GM23338 (cell line): ENCODE measurements at regions not wholly inside any gene's neighbourhood (a gene's known extent, or its start where the extent isn't known, plus 50 kb on each side); places are given as distances from the start of the nearest gene placed in this dataset.

Experiments used
- ATAC-seq: fragments of 200-7000 bp; cut with Tn5 transposase; 3 replicates; pipeline ENCODE4 v1.9.1; 2020
- DNase-seq: peaks from one replicate; pipeline ENCODE4 v3.0.0-alpha.2; 2015; ENCODE audit warnings: low spot score
- H2AFZ ChIP-seq: fragments of 200-600 bp; sonication (generic); 2 replicates; pipeline ENCODE4 v1.8.0; 2016; ENCODE audit warnings: antibody characterized with exemption, mild to moderate bottlenecking, moderate library complexity
- H3F3A ChIP-seq: fragments of 200-600 bp; sonication (generic); replicated peaks from 2 replicates; pipeline ENCODE4 v1.8.0; 2017; ENCODE audit warnings: antibody characterized with exemption, mixed run types, low read depth
- H3K27ac ChIP-seq: fragments of 200-600 bp; sonication (generic); 2 replicates; pipeline ENCODE4 v1.6.1; 2016; ENCODE audit warnings: low read depth
- H3K27me3 ChIP-seq: fragments of 200-600 bp; sonication (generic); 2 replicates; pipeline ENCODE4 v1.8.0; 2016; ENCODE audit warnings: mild to moderate bottlenecking, mixed run types, moderate library complexity; ENCODE audit not compliant: insufficient read depth
- H3K36me3 ChIP-seq: fragments of 200-600 bp; sonication (generic); 2 replicates; pipeline ENCODE4 v1.8.0; 2016; ENCODE audit warnings: mild to moderate bottlenecking; ENCODE audit not compliant: insufficient read depth
- H3K4me1 ChIP-seq: fragments of 200-600 bp; sonication (generic); 2 replicates; pipeline ENCODE4 v1.8.0; 2016; ENCODE audit warnings: mild to moderate bottlenecking, moderate library complexity; ENCODE audit not compliant: insufficient read depth
- H3K4me2 ChIP-seq: fragments of 200-600 bp; sonication (generic); 2 replicates; pipeline ENCODE4 v1.7.1; 2017; ENCODE audit warnings: mixed run types
- H3K4me3 ChIP-seq: fragments of 200-600 bp; sonication (generic); 2 replicates; pipeline ENCODE4 v1.6.1; 2016; ENCODE audit warnings: mixed run types
- H3K79me2 ChIP-seq: fragments of 200-600 bp; sonication (generic); replicated peaks from 2 replicates; pipeline ENCODE4 v1.8.0; 2017; ENCODE audit warnings: mild to moderate bottlenecking; ENCODE audit not compliant: insufficient read depth
- H3K9me2 ChIP-seq: fragments of 200-600 bp; sonication (generic); 2 replicates; pipeline ENCODE4 v1.8.0; 2017; ENCODE audit not compliant: insufficient read depth
- H4K20me1 ChIP-seq: fragments of 200-600 bp; sonication (generic); replicated peaks from 2 replicates; pipeline ENCODE4 v1.8.0; 2017; ENCODE audit warnings: mild to moderate bottlenecking; ENCODE audit not compliant: insufficient read depth
- H3K27ac Mint-ChIP-seq: 2 replicates; pipeline ENCODE4 v1.8.0; 2020; ENCODE audit warnings: inconsistent platforms, mild to moderate bottlenecking, moderate library complexity, mixed read lengths
- H3K27me3 Mint-ChIP-seq: 3 replicates; pipeline ENCODE4 v1.8.0; 2022; ENCODE audit warnings: low read depth, mild to moderate bottlenecking, moderate library complexity, mixed read lengths, inconsistent platforms; ENCODE audit not compliant: insufficient read depth, poor library complexity
- H3K36me3 Mint-ChIP-seq: 3 replicates; pipeline ENCODE4 v1.8.0; 2021; ENCODE audit warnings: low read depth, mild to moderate bottlenecking, inconsistent platforms, moderate library complexity, mixed read lengths
- H3K4me1 Mint-ChIP-seq: 3 replicates; pipeline ENCODE4 v1.8.0; 2020; ENCODE audit warnings: mild to moderate bottlenecking, inconsistent platforms, mixed read lengths
- H3K4me3 Mint-ChIP-seq: 3 replicates; pipeline ENCODE4 v1.8.0; 2021; ENCODE audit warnings: moderate library complexity, mild to moderate bottlenecking, inconsistent platforms, mixed read lengths
- H3K9me3 Mint-ChIP-seq: 3 replicates; pipeline ENCODE4 v1.8.0; 2020; ENCODE audit warnings: moderate library complexity, mild to moderate bottlenecking, inconsistent platforms, mixed read lengths
- CREB1 ChIP-seq: fragments of 250-450 bp; sonication (Bioruptor Pico); IDR thresholded peaks from 2 replicates; pipeline ENCODE4 v1.5.0; 2020; ENCODE audit warnings: low read depth, mild to moderate bottlenecking, moderate library complexity
- ETS1 ChIP-seq: IDR thresholded peaks from 2 replicates; pipeline ENCODE4 v1.6.1; 2016; ENCODE audit warnings: antibody characterized with exemption
- EZH2phosphoT487 ChIP-seq: fragments of 200-600 bp; sonication (generic); IDR thresholded peaks from one replicate; pipeline ENCODE4 v1.8.1; 2018; ENCODE audit warnings: antibody characterized with exemption; ENCODE audit not compliant: unreplicated experiment
- POLR2AphosphoS5 ChIP-seq: IDR thresholded peaks from 2 replicates; pipeline ENCODE4 v1.6.1; 2016; ENCODE audit warnings: antibody characterized with exemption, low read depth
- ZNF114 ChIP-seq: fragments of 250-450 bp; sonication (Bioruptor Pico); IDR thresholded peaks from 2 replicates; pipeline ENCODE4 v1.5.0; 2020; ENCODE audit warnings: mild to moderate bottlenecking, moderate library complexity
- ZNF331 ChIP-seq: fragments of 250-450 bp; sonication (Bioruptor Pico); IDR thresholded peaks from 2 replicates; pipeline ENCODE4 v1.5.0; 2020; ENCODE audit warnings: low read depth, mild to moderate bottlenecking, moderate library complexity
- TF ChIP-seq, protein P1 (sequence below): fragments of 250-450 bp; sonication (Bioruptor Pico); IDR thresholded peaks from 2 replicates; pipeline ENCODE4 v1.5.0; 2020; ENCODE audit warnings: mild to moderate bottlenecking, moderate library complexity
- TF ChIP-seq, protein P2 (sequence below): IDR thresholded peaks from one replicate; pipeline ENCODE4 v1.6.1; 2018; ENCODE audit warnings: antibody characterized with exemption; ENCODE audit not compliant: unreplicated experiment
- TF ChIP-seq, protein P3 (sequence below), 2 experiments: fragments of 200-600 bp in 1 of 2; sonication (generic) in 1 of 2; conservative IDR thresholded peaks; 2 replicates each; pipeline versions ENCODE4 v1.5.1 to v1.6.1; 2016 to 2017; ENCODE audit warnings: antibody characterized with exemption in 2 of 2, low read depth in 2 of 2, mild to moderate bottlenecking in 2 of 2, moderate library complexity in 1 of 2

DNA sequence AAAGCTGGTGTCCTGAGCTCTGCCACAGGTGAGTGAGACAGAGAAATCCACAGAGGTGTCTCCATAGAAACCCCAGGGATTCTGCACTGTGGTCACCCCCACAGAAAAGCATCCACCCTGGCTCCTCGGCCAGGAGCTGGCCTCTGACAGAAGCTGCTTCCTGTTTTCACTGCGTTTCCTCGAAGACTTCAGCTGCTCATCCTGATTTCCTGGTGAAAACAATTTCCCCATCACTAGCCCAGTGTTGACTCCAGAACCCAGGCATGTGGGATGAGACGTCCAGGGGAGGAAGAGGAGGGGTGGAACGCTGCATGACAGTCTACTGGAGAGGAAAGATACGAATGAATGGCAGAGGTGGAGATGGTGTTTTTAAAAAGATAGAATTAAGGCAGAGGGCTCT lies 60.3 kb upstream of the GPR45 start:
- H3K4me1 Mint-ChIP-seq = peaks cover 13% of the 10 kb centered on the region; the same call in 2 of the 3 replicates
- Histone ChIP-seq H3K36me3 (no peaks in the 10 kb centered on the region), H3K4me1 (peaks cover 22% of the 10 kb centered on the region), H3K79me2 (no peaks in the 10 kb centered on the region), H3F3A (no peaks in the 10 kb centered on the region), H3K9me2 (no peaks in the 10 kb centered on the region), H3K27ac (no peak overlapping the region), H3K4me3 (no peak overlapping the region), H3K27me3 (peaks cover 13% of the 10 kb centered on the region), H4K20me1 (no peaks in the 10 kb centered on the region), H3K4me2 (no peak overlapping the region), H2AFZ (no peak overlapping the region; the same call in 1 of the 2 replicates)
- H3K27me3 Mint-ChIP-seq = peaks cover 6% of the 10 kb centered on the region
- ATAC-seq (no peak), DNase-seq (no peak)
- H3K36me3 Mint-ChIP-seq = no peaks in the 10 kb centered on the region
- TF ChIP-seq, protein P1, sequence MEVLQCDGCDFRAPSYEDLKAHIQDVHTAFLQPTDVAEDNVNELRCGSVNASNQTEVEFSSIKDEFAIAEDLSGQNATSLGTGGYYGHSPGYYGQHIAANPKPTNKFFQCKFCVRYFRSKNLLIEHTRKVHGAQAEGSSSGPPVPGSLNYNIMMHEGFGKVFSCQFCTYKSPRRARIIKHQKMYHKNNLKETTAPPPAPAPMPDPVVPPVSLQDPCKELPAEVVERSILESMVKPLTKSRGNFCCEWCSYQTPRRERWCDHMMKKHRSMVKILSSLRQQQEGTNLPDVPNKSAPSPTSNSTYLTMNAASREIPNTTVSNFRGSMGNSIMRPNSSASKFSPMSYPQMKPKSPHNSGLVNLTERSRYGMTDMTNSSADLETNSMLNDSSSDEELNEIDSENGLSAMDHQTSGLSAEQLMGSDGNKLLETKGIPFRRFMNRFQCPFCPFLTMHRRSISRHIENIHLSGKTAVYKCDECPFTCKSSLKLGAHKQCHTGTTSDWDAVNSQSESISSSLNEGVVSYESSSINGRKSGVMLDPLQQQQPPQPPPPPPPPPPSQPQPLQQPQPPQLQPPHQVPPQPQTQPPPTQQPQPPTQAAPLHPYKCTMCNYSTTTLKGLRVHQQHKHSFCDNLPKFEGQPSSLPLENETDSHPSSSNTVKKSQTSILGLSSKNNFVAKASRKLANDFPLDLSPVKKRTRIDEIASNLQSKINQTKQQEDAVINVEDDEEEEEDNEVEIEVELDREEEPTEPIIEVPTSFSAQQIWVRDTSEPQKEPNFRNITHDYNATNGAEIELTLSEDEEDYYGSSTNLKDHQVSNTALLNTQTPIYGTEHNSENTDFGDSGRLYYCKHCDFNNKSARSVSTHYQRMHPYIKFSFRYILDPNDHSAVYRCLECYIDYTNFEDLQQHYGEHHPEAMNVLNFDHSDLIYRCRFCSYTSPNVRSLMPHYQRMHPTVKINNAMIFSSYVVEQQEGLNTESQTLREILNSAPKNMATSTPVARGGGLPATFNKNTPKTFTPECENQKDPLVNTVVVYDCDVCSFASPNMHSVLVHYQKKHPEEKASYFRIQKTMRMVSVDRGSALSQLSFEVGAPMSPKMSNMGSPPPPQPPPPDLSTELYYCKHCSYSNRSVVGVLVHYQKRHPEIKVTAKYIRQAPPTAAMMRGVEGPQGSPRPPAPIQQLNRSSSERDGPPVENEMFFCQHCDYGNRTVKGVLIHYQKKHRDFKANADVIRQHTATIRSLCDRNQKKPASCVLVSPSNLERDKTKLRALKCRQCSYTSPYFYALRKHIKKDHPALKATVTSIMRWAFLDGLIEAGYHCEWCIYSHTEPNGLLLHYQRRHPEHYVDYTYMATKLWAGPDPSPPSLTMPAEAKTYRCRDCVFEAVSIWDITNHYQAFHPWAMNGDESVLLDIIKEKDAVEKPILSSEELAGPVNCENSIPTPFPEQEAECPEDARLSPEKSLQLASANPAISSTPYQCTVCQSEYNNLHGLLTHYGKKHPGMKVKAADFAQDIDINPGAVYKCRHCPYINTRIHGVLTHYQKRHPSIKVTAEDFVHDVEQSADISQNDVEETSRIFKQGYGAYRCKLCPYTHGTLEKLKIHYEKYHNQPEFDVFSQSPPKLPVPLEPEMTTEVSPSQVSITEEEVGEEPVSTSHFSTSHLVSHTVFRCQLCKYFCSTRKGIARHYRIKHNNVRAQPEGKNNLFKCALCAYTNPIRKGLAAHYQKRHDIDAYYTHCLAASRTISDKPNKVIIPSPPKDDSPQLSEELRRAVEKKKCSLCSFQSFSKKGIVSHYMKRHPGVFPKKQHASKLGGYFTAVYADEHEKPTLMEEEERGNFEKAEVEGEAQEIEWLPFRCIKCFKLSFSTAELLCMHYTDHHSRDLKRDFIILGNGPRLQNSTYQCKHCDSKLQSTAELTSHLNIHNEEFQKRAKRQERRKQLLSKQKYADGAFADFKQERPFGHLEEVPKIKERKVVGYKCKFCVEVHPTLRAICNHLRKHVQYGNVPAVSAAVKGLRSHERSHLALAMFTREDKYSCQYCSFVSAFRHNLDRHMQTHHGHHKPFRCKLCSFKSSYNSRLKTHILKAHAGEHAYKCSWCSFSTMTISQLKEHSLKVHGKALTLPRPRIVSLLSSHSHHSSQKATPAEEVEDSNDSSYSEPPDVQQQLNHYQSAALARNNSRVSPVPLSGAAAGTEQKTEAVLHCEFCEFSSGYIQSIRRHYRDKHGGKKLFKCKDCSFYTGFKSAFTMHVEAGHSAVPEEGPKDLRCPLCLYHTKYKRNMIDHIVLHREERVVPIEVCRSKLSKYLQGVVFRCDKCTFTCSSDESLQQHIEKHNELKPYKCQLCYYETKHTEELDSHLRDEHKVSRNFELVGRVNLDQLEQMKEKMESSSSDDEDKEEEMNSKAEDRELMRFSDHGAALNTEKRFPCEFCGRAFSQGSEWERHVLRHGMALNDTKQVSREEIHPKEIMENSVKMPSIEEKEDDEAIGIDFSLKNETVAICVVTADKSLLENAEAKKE (CRISPR knock-in tag) = no peak
- TF ChIP-seq, protein P2, sequence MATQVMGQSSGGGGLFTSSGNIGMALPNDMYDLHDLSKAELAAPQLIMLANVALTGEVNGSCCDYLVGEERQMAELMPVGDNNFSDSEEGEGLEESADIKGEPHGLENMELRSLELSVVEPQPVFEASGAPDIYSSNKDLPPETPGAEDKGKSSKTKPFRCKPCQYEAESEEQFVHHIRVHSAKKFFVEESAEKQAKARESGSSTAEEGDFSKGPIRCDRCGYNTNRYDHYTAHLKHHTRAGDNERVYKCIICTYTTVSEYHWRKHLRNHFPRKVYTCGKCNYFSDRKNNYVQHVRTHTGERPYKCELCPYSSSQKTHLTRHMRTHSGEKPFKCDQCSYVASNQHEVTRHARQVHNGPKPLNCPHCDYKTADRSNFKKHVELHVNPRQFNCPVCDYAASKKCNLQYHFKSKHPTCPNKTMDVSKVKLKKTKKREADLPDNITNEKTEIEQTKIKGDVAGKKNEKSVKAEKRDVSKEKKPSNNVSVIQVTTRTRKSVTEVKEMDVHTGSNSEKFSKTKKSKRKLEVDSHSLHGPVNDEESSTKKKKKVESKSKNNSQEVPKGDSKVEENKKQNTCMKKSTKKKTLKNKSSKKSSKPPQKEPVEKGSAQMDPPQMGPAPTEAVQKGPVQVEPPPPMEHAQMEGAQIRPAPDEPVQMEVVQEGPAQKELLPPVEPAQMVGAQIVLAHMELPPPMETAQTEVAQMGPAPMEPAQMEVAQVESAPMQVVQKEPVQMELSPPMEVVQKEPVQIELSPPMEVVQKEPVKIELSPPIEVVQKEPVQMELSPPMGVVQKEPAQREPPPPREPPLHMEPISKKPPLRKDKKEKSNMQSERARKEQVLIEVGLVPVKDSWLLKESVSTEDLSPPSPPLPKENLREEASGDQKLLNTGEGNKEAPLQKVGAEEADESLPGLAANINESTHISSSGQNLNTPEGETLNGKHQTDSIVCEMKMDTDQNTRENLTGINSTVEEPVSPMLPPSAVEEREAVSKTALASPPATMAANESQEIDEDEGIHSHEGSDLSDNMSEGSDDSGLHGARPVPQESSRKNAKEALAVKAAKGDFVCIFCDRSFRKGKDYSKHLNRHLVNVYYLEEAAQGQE = no peak
- TF ChIP-seq ZNF331 = no peak
- TF ChIP-seq ZNF114 (CRISPR knock-in tag) = no peak
- no peak for TF ChIP-seq ETS1
- no peak for TF ChIP-seq POLR2AphosphoS5
- TF ChIP-seq CREB1 (CRISPR knock-in tag) = no peak
- no peak for TF ChIP-seq EZH2phosphoT487
- TF ChIP-seq, protein P3, sequence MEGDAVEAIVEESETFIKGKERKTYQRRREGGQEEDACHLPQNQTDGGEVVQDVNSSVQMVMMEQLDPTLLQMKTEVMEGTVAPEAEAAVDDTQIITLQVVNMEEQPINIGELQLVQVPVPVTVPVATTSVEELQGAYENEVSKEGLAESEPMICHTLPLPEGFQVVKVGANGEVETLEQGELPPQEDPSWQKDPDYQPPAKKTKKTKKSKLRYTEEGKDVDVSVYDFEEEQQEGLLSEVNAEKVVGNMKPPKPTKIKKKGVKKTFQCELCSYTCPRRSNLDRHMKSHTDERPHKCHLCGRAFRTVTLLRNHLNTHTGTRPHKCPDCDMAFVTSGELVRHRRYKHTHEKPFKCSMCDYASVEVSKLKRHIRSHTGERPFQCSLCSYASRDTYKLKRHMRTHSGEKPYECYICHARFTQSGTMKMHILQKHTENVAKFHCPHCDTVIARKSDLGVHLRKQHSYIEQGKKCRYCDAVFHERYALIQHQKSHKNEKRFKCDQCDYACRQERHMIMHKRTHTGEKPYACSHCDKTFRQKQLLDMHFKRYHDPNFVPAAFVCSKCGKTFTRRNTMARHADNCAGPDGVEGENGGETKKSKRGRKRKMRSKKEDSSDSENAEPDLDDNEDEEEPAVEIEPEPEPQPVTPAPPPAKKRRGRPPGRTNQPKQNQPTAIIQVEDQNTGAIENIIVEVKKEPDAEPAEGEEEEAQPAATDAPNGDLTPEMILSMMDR (conservative IDR thresholded peaks at IDR 0.05; ENCODE audit: low read depth in 2 of 2) = no peak
- H3K4me3 Mint-ChIP-seq = no peak overlapping the region
- no peak overlapping the region for H3K27ac Mint-ChIP-seq
- H3K9me3 Mint-ChIP-seq = no peaks in the 10 kb centered on the region
